ENCODE measurements at regions not wholly inside any gene's neighbourhood (a gene's known extent, or its start where the extent isn't known, plus 50 kb on each side); places are given as distances from the start of the nearest gene placed in this dataset.

DNA sequence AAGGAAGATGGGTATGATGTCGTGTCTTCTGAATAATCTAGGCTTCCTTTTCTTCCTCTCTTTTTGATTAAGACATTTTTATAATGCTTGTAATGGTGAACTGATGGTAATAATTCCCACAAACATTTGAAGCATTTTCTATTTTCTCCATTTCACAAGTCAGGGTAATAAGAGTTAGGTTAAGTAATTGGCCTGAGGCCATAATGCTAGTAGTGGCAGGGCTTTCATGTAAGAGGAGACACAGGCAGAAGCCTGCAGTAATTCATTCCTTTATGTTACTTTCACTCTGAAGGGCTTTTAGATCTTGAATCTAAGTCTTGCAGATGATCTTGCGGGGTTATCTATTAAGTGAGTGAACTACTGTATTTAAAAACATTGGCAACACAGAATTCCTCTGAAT is 374.9 kb downstream of the MAT2B start:
- intact Hi-C loops (cut with micrococcal nuclease): no loop called here
- CTCF ChIA-PET (ENCODE audit: partially characterized antibody): no interaction called here
- Mint-ChIP-seq H3K27me3 (no peaks in the 10 kb centered on the region), H3K27ac (no peak overlapping the region), H3K36me3 (no peaks in the 10 kb centered on the region), H3K4me3 (no peak overlapping the region), H3K9me3 (peaks cover 0 to 11% (median 0%) of the 10 kb centered on the region in 8 donors), H3K4me1 (no peaks in the 10 kb centered on the region)
- Histone ChIP-seq H3K4me1 (ENCODE audit: insufficient read depth, low read length) (no peaks in the 10 kb centered on the region), H3K9me3 (ENCODE audit: control insufficient read depth in 1 of 2, low read length in 2 of 2) (no peaks in the 10 kb centered on the region), H3K27ac (ENCODE audit: low read depth, low read length) (no peak overlapping the region), H3K4me3 (ENCODE audit: low read length in 2 of 2) (no peak overlapping the region), H3K27me3 (ENCODE audit: insufficient read depth, low read length) (no peaks in the 10 kb centered on the region), H3K36me3 (ENCODE audit: insufficient read depth, low read length) (no peaks in the 10 kb centered on the region)
- POLR2A ChIA-PET (ENCODE audit: partially characterized antibody): no interaction called here
- DNase-seq: no peak

DNA sequence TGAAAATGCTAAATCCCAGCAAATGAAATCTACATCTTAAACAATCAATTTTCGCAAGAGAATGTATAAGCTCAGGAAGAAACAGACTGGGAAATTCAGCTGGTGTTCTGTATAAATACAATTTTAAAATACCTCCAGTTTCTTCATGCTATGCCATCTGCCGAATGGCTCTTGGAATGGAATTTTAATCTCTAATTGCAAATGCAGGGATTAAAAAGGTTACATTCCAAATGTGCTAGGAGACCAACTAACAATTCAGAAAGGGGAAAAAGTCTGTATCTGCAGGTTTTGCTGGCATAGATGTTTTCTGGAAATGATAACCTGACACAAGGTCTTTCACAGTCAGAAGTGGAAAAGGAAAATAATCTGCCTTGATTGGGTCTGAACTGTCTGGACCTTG is 379.7 kb downstream of the MAT2B start:
- Histone ChIP-seq H3K4me1 (ENCODE audit: insufficient read depth, low read length) (no peaks in the 10 kb centered on the region), H3K27me3 (ENCODE audit: insufficient read depth, low read length) (no peaks in the 10 kb centered on the region), H3K9me3 (ENCODE audit: control insufficient read depth in 1 of 2, low read length in 2 of 2) (no peaks in the 10 kb centered on the region), H3K27ac (ENCODE audit: low read depth, low read length) (no peak overlapping the region), H3K36me3 (ENCODE audit: insufficient read depth, low read length) (no peaks in the 10 kb centered on the region), H3K4me3 (ENCODE audit: low read length in 2 of 2) (no peak overlapping the region)
- no peak for DNase-seq
- H3K36me3 Mint-ChIP-seq: no peaks in the 10 kb centered on the region
- peaks cover 0 to 2% (median 0%) of the 10 kb centered on the region in 8 donors for H3K9me3 Mint-ChIP-seq
- no peaks in the 10 kb centered on the region for H3K27me3 Mint-ChIP-seq
- H3K4me1 Mint-ChIP-seq: no peaks in the 10 kb centered on the region
- ChIA-PET CTCF (ENCODE audit: partially characterized antibody) (no interaction called here), POLR2A (ENCODE audit: partially characterized antibody) (no interaction called here)
- no peak overlapping the region for H3K4me3 Mint-ChIP-seq
- no peak overlapping the region for H3K27ac Mint-ChIP-seq
- intact Hi-C loops (cut with micrococcal nuclease): no loop called here

DNA sequence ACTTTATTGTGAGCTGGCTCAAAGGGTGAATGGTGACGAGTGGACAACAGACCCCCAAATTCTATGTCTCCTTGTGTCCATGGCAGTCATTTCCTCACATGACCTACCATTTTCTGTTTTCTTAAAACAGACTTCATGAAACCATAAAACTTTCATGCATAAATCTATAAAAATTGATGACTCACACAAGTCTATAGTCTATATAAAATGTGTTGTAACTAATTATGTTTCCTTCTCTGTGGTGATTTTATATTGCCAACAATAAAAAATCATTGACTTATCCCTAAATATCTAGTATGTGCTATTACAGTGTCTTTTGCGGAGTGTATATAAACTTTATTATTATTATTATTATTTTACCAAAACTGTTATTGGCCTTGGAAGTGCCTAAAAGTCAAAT is 382.4 kb downstream of the MAT2B start:
- no peak for DNase-seq
- Histone ChIP-seq H3K4me1 (ENCODE audit: insufficient read depth, low read length) (no peaks in the 10 kb centered on the region), H3K4me3 (ENCODE audit: low read length in 2 of 2) (no peak overlapping the region), H3K27ac (ENCODE audit: low read depth, low read length) (no peak overlapping the region), H3K36me3 (ENCODE audit: insufficient read depth, low read length) (no peaks in the 10 kb centered on the region), H3K27me3 (ENCODE audit: insufficient read depth, low read length) (no peaks in the 10 kb centered on the region), H3K9me3 (ENCODE audit: control insufficient read depth in 1 of 2, low read length in 2 of 2) (no peaks in the 10 kb centered on the region)
- H3K27me3 Mint-ChIP-seq: no peaks in the 10 kb centered on the region
- intact Hi-C loops (cut with micrococcal nuclease): no loop called here
- H3K9me3 Mint-ChIP-seq: peaks cover 0 to 2% (median 0%) of the 10 kb centered on the region in 8 donors
- no peaks in the 10 kb centered on the region for H3K4me1 Mint-ChIP-seq
- no peak overlapping the region for H3K4me3 Mint-ChIP-seq
- POLR2A ChIA-PET (ENCODE audit: partially characterized antibody): no interaction called here
- H3K27ac Mint-ChIP-seq: no peak overlapping the region
- H3K36me3 Mint-ChIP-seq: no peaks in the 10 kb centered on the region
- CTCF ChIA-PET (ENCODE audit: partially characterized antibody): no interaction called here

DNA sequence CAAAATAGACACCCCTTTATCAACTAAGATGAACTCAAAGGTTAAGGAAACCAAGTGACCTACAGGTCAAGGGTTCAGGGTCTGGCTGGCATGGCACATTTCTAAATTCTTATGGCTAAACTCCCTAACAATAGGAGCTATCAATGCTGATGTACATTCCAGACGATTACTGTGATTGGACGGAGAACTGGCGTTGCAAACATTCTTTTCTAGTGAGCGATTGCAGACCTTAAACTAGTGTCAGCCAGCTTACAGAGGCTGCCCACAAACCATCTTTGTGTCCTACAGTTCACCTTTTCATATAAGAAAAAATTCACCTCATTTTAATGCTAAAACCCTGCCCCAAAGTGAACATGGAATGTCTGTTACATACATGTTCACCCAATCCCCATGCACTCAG is 382.9 kb downstream of the MAT2B start:
- Mint-ChIP-seq H3K36me3 (no peaks in the 10 kb centered on the region), H3K4me1 (no peaks in the 10 kb centered on the region), H3K4me3 (no peak overlapping the region), H3K9me3 (peaks cover 0 to 2% (median 0%) of the 10 kb centered on the region in 8 donors), H3K27me3 (no peaks in the 10 kb centered on the region), H3K27ac (no peak overlapping the region)
- H3K36me3 ChIP-seq (ENCODE audit: insufficient read depth, low read length): no peaks in the 10 kb centered on the region
- CTCF ChIA-PET (ENCODE audit: partially characterized antibody): no interaction called here
- H3K27ac ChIP-seq (ENCODE audit: low read depth, low read length): no peak overlapping the region
- H3K27me3 ChIP-seq (ENCODE audit: insufficient read depth, low read length): no peaks in the 10 kb centered on the region
- POLR2A ChIA-PET (ENCODE audit: partially characterized antibody): no interaction called here
- no peaks in the 10 kb centered on the region for H3K4me1 ChIP-seq (ENCODE audit: insufficient read depth, low read length)
- intact Hi-C loops (cut with micrococcal nuclease): no loop called here
- no peaks in the 10 kb centered on the region for H3K9me3 ChIP-seq (ENCODE audit: control insufficient read depth in 1 of 2, low read length in 2 of 2)
- DNase-seq: no peak
- H3K4me3 ChIP-seq (ENCODE audit: low read length in 2 of 2): no peak overlapping the region

DNA sequence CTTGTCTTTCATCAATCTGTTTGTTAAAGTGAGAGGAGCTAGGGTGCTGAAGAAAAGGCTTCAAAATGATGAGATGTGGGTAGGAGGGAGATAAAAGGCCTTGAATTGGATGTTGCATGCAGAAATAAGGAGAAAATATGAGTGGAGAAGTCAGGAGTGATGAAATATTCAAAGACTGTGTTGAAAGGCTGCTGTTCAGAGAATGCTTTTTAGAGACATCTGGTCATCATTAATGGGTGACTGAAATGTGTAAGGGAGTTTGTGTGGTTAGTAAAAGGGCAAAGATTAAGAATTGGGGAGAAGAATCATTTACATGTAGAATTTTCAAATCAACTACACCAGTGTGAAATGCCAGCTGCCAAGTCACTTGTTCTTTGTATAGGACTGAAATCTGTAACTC is 383.9 kb downstream of the MAT2B start:
- no peak overlapping the region for H3K27ac Mint-ChIP-seq
- Histone ChIP-seq H3K4me1 (ENCODE audit: insufficient read depth, low read length) (no peaks in the 10 kb centered on the region), H3K27ac (ENCODE audit: low read depth, low read length) (no peak overlapping the region), H3K36me3 (ENCODE audit: insufficient read depth, low read length) (no peaks in the 10 kb centered on the region), H3K27me3 (ENCODE audit: insufficient read depth, low read length) (no peaks in the 10 kb centered on the region), H3K4me3 (ENCODE audit: low read length in 2 of 2) (no peak overlapping the region), H3K9me3 (ENCODE audit: control insufficient read depth in 1 of 2, low read length in 2 of 2) (no peaks in the 10 kb centered on the region)
- no peaks in the 10 kb centered on the region for H3K27me3 Mint-ChIP-seq
- no peak for DNase-seq
- ChIA-PET CTCF (ENCODE audit: partially characterized antibody) (no interaction called here), POLR2A (ENCODE audit: partially characterized antibody) (no interaction called here)
- no peaks in the 10 kb centered on the region for H3K36me3 Mint-ChIP-seq
- no peaks in the 10 kb centered on the region for H3K4me1 Mint-ChIP-seq
- H3K9me3 Mint-ChIP-seq: peaks cover 0 to 2% (median 0%) of the 10 kb centered on the region in 8 donors
- H3K4me3 Mint-ChIP-seq: no peak overlapping the region
- intact Hi-C loops (cut with micrococcal nuclease): no loop called here

DNA sequence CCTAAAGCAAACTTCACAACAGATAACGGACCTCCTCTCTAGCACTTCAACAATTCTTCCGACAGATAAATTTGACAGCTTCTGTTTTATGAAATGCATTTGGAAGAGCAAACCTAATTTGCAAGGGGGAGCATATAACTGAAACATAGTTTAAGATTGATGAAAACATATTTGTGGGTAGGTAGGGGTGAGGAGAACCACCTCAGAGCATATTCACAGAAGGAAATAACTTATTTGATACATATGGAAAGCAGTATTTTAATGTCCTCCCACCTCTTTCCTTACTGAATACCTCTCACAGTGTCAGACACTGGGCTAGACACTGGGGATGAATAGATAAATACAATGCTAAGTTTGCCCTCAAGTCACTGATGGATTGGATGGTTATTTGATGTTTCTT is 384.8 kb downstream of the MAT2B start:
- ChIA-PET CTCF (ENCODE audit: partially characterized antibody) (interaction anchor here (0.7 kb wide), 1 partner anchor 211 kb away, joined by 3 read pairs; no protein-coding TSS in a partner anchor), POLR2A (ENCODE audit: partially characterized antibody) (no interaction called here)
- Mint-ChIP-seq H3K27ac (no peak overlapping the region), H3K4me3 (no peak overlapping the region), H3K9me3 (peaks cover 0 to 2% (median 0%) of the 10 kb centered on the region in 8 donors), H3K36me3 (no peaks in the 10 kb centered on the region), H3K27me3 (no peaks in the 10 kb centered on the region), H3K4me1 (no peaks in the 10 kb centered on the region)
- no peak overlapping the region for H3K4me3 ChIP-seq (ENCODE audit: low read length in 2 of 2)
- no peaks in the 10 kb centered on the region for H3K36me3 ChIP-seq (ENCODE audit: insufficient read depth, low read length)
- no peak for DNase-seq
- no peak overlapping the region for H3K27ac ChIP-seq (ENCODE audit: low read depth, low read length)
- no peaks in the 10 kb centered on the region for H3K9me3 ChIP-seq (ENCODE audit: control insufficient read depth in 1 of 2, low read length in 2 of 2)
- intact Hi-C loops (cut with micrococcal nuclease): no loop called here
- no peaks in the 10 kb centered on the region for H3K27me3 ChIP-seq (ENCODE audit: insufficient read depth, low read length)
- H3K4me1 ChIP-seq (ENCODE audit: insufficient read depth, low read length): no peaks in the 10 kb centered on the region

DNA sequence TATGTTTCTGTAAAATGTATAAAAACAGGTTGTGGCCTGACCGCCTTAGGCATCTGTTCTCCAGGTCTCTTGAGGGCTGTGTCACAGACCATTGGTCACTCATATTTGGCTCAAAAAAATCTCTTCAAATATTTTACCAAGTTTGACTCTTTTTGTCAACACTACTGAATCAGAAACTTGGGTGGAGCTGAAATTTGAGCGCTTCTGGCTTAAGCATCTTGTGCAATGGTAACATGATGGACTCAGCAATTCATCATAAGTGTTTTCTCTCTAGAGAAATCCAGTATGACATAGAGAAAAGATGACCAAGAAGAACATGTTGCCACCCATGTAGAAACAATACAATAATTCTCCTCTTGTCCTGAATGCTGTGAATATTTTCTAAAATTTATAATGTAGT is 387.9 kb downstream of the MAT2B start:
- Mint-ChIP-seq H3K27me3 (no peaks in the 10 kb centered on the region), H3K4me3 (no peak overlapping the region), H3K9me3 (peaks cover 0 to 4% (median under 1%) of the 10 kb centered on the region in 8 donors), H3K4me1 (no peaks in the 10 kb centered on the region), H3K27ac (no peak overlapping the region), H3K36me3 (no peaks in the 10 kb centered on the region)
- Histone ChIP-seq H3K4me3 (ENCODE audit: low read length in 2 of 2) (no peak overlapping the region), H3K9me3 (ENCODE audit: control insufficient read depth in 1 of 2, low read length in 2 of 2) (no peaks in the 10 kb centered on the region), H3K27ac (ENCODE audit: low read depth, low read length) (no peak overlapping the region), H3K4me1 (ENCODE audit: insufficient read depth, low read length) (no peaks in the 10 kb centered on the region), H3K36me3 (ENCODE audit: insufficient read depth, low read length) (no peaks in the 10 kb centered on the region), H3K27me3 (ENCODE audit: insufficient read depth, low read length) (no peaks in the 10 kb centered on the region)
- no peak for DNase-seq
- ChIA-PET POLR2A (ENCODE audit: partially characterized antibody) (no interaction called here), CTCF (ENCODE audit: partially characterized antibody) (no interaction called here)
- intact Hi-C loops (cut with micrococcal nuclease): no loop called here

DNA sequence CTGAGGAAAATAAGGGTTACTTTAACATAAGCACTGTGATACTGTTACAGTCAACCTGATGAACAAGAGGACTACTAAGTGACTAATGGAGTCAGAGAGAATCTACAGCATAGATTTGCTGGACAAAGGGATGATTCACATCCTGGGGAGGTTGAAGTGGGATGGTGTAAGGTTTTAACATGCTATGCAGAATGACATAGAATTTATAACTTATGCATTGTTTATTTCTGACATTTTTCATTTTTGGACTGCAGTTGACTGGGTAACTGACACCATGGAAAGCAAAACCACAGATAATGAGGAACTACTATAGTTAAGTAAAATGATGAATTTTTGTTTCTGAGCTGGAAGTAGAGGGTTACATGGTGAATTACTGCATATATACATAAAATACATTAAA is 389.2 kb downstream of the MAT2B start:
- Mint-ChIP-seq H3K36me3 (no peaks in the 10 kb centered on the region), H3K27me3 (no peaks in the 10 kb centered on the region), H3K9me3 (peaks cover 0 to 9% (median 4%) of the 10 kb centered on the region in 8 donors), H3K4me3 (no peak overlapping the region), H3K27ac (no peak overlapping the region), H3K4me1 (no peaks in the 10 kb centered on the region)
- Histone ChIP-seq H3K4me3 (ENCODE audit: low read length in 2 of 2) (no peak overlapping the region), H3K27ac (ENCODE audit: low read depth, low read length) (no peak overlapping the region), H3K27me3 (ENCODE audit: insufficient read depth, low read length) (no peaks in the 10 kb centered on the region), H3K4me1 (ENCODE audit: insufficient read depth, low read length) (no peaks in the 10 kb centered on the region), H3K36me3 (ENCODE audit: insufficient read depth, low read length) (no peaks in the 10 kb centered on the region), H3K9me3 (ENCODE audit: control insufficient read depth in 1 of 2, low read length in 2 of 2) (no peaks in the 10 kb centered on the region)
- intact Hi-C loops (cut with micrococcal nuclease): no loop called here
- no peak for DNase-seq
- POLR2A ChIA-PET (ENCODE audit: partially characterized antibody): no interaction called here
- CTCF ChIA-PET (ENCODE audit: partially characterized antibody): no interaction called here

Measured in CD4-positive, alpha-beta memory T cell (primary cell).